ENCODE measurements at regions not wholly inside any gene's neighbourhood (a gene's known extent, or its start where the extent isn't known, plus 50 kb on each side); places are given as distances from the start of the nearest gene placed in this dataset.

GRCh38 chr14:50001151-50001998, 108.5 kb downstream of the ARF6 start:
- H3K4me3 ChIP-seq = peak overlapping the region in 1 of 12 donors; percentile 35
- DNase-seq (peak in 2 of 5 donors; percentile 49 to 56), ATAC-seq (peak in 3 of 4 donors; percentile 4 to 21 (median 17))
- H3K27me3 ChIP-seq = no peaks in the 10 kb centered on the region
- H3K27ac ChIP-seq = peak overlapping the region; percentile 59 to 92 (median 82)
- no peaks in the 10 kb centered on the region for H3K36me3 ChIP-seq
- intact Hi-C loops (cut with DNase I) = loop anchor here in 8 of 10 donors (5.0 to 10.0 kb wide), 9 partner anchors 41 to 137 kb away; partner anchors contain the start of gene ARF6 (in 6 of the 8)
- TF ChIP-seq CTCF (IDR thresholded peaks at IDR 0.05) (no peak), POLR2A (IDR thresholded peaks at IDR 0.05) (no peak)
- H3K9me3 ChIP-seq = no peaks in the 10 kb centered on the region
- 61 to 73% (median 64%) methylated on average over 15 to 23 of the region's 23 CpGs for WGBS, 4 donors
- peaks cover 0 to 66% (median 48%) of the 10 kb centered on the region in 12 donors for H3K4me1 ChIP-seq

DNA sequence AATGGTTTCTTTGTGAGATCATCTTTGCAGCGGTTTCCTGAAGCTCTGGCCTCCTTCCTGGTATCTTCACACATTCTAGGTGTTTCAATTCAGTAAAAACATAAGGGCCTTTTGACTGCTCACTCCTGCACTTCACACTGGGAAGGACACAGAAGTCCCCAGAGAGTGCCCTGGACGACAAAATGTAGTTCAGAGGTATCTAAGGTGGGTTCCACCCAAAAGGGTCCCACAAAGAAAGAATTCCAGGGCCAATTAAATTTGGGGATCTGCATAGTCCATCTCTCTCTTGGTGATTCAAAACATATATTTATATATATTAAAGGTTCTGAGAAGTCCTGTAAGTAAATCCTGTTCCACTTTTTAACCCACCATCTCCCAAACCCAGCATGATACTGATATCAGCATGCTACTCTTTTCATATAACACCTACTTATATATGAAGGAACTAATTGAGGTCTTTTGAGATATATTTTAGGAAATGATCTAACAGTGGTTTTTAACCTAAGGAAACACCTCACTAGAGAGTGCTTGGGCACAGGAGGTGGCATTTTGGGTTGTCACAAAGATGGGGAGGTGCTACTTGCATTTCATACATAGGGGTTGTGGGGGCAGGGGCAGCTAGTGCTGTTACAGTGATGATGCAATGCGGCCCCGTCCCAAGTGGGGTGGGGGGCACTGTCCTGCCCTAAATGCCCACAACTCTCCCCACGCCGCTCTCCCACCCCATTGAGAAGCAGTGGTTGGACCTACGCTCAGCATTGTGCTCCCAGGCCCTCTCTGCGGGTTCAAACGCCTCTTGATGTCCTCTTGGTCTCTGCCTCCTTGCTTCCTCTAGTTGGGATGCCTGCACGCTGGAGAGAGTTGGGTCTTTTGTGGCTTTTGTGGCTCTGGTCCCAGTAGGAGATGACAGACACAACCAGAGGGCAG, 109.4 kb downstream of the ARF6 start:
- TF ChIP-seq POLR2A (IDR thresholded peaks at IDR 0.05) = no peak
- TF ChIP-seq CTCF (IDR thresholded peaks at IDR 0.05) = no peak
- intact Hi-C loops (cut with DNase I) = loop anchor here in 8 of 10 donors (2.0 to 10.0 kb wide), 10 partner anchors 40 to 137 kb away; partner anchors contain the start of gene ARF6 (in 7 of the 8)
- WGBS, 4 donors = 82 to 87% (median 84%) methylated on average over 8 to 10 of the region's 10 CpGs
- no peaks in the 10 kb centered on the region for H3K9me3 ChIP-seq
- no peaks in the 10 kb centered on the region for H3K36me3 ChIP-seq
- H3K4me1 ChIP-seq = peaks cover 0 to 66% (median 48%) of the 10 kb centered on the region in 12 donors
- DNase-seq (peak in 1 of 5 donors; percentile 31), ATAC-seq (no peak)
- no peaks in the 10 kb centered on the region for H3K27me3 ChIP-seq
- H3K27ac ChIP-seq = peak overlapping the region; percentile 43 to 92 (median 82)
- H3K4me3 ChIP-seq = peak overlapping the region in 9 of 12 donors; percentile 50 to 80 (median 62)

DNA sequence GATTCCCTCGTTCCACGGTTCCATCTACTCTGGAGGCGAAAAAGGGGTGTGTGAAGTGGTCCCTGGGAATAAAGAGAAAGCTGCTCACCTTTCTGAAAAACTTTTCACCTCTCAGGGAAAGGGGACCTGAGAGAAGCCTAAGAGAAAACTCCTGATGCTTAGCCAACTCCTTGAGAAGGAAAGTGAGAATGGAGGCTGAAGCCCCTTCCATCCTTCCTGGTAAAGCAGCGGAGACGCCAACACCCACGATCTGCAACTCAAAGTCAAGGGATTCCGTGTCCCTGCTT, 110.0 kb downstream of the ARF6 start:
- 24 to 40% (median 34%) methylated on average over 7 of the region's 7 CpGs for WGBS, 4 donors
- no peak for ATAC-seq
- Histone ChIP-seq H3K36me3 (no peaks in the 10 kb centered on the region), H3K27ac (peak overlapping the region; percentile 43 to 92 (median 80)), H3K9me3 (no peaks in the 10 kb centered on the region), H3K27me3 (no peaks in the 10 kb centered on the region), H3K4me1 (peaks cover 0 to 66% (median 48%) of the 10 kb centered on the region in 12 donors), H3K4me3 (peak overlapping the region; percentile 28 to 80 (median 58))
- TF ChIP-seq POLR2A (IDR thresholded peaks at IDR 0.05) (no peak), CTCF (IDR thresholded peaks at IDR 0.05) (no peak)
- DNase-seq = no peak
- intact Hi-C loops (cut with DNase I) = loop anchor here in 8 of 10 donors (2.0 to 10.0 kb wide), 10 partner anchors 39 to 138 kb away; partner anchors contain the start of gene ARF6 (in 7 of the 8)

Measured in heart left ventricle (tissue), 16 donors.